ENCODE measurements at regions not wholly inside any gene's neighbourhood (a gene's known extent, or its start where the extent isn't known, plus 50 kb on each side); places are given as distances from the start of the nearest gene placed in this dataset.

- TF ChIP-seq CHD7 (IDR thresholded peaks at IDR 0.05; ENCODE audit: insufficient replicate concordance, low read length): no peak
- TF ChIP-seq EZH2 (IDR thresholded peaks at IDR 0.05; ENCODE audit: low read depth, low read length, severe bottlenecking): no peak
- TF ChIP-seq NANOG (IDR thresholded peaks at IDR 0.05; ENCODE audit: insufficient read depth, low read depth, low read length, poor library complexity, severe bottlenecking): no peak
- no peak for TF ChIP-seq SUZ12 (IDR thresholded peaks at IDR 0.05; ENCODE audit: low read length)
- no peak for TF ChIP-seq HDAC6 (IDR thresholded peaks at IDR 0.05; ENCODE audit: low read depth, low read length)
- TF ChIP-seq JUN (IDR thresholded peaks at IDR 0.05; ENCODE audit: low read depth, low read length): no peak
- TF ChIP-seq MAFK (IDR thresholded peaks at IDR 0.05; ENCODE audit: low read depth, low read length): no peak
- no peak for TF ChIP-seq BCL11A (IDR thresholded peaks at IDR 0.05; ENCODE audit: low read depth in 2 of 2, low read length in 2 of 2)
- no peak for TF ChIP-seq MAX (IDR thresholded peaks at IDR 0.05)
- TF ChIP-seq TAF7 (optimal IDR thresholded peaks at IDR 0.05; ENCODE audit: borderline replicate concordance, low read depth, low read length): no peak
- TF ChIP-seq USF2 (IDR thresholded peaks at IDR 0.05; ENCODE audit: low read length): no peak
Observed at GRCh38 chr17:55961386-55961785, 191.9 kb upstream of the ANKFN1 start (continued).
